ENCODE measurements at regions not wholly inside any gene's neighbourhood (a gene's known extent, or its start where the extent isn't known, plus 50 kb on each side); places are given as distances from the start of the nearest gene placed in this dataset.

DNA sequence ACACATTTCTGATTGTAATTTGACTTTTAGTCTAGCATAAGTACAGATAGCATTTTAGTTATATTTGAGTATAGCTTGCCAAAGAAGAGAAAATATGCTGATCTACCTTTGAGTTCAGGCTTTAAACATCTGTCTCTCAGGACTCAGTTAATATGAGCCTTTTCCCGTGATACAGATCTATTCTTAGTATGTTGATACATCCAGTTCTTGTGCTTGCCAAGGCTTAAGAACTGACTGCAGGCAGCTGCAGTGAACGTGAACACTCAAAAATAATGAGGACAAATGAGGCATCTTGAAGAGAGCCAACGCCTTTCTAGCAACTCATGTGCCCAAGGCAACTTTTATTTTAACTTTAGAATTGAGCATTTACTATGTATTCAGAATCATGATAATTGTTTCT, 325.5 kb downstream of the SI start:
- H3K9me3 ChIP-seq = no peaks in the 10 kb centered on the region
- no peaks in the 10 kb centered on the region for H3K4me1 ChIP-seq
- TF ChIP-seq POLR2A (IDR thresholded peaks at IDR 0.05) = no peak
- TF ChIP-seq, protein P1, sequence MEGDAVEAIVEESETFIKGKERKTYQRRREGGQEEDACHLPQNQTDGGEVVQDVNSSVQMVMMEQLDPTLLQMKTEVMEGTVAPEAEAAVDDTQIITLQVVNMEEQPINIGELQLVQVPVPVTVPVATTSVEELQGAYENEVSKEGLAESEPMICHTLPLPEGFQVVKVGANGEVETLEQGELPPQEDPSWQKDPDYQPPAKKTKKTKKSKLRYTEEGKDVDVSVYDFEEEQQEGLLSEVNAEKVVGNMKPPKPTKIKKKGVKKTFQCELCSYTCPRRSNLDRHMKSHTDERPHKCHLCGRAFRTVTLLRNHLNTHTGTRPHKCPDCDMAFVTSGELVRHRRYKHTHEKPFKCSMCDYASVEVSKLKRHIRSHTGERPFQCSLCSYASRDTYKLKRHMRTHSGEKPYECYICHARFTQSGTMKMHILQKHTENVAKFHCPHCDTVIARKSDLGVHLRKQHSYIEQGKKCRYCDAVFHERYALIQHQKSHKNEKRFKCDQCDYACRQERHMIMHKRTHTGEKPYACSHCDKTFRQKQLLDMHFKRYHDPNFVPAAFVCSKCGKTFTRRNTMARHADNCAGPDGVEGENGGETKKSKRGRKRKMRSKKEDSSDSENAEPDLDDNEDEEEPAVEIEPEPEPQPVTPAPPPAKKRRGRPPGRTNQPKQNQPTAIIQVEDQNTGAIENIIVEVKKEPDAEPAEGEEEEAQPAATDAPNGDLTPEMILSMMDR (IDR thresholded peaks at IDR 0.05) = no peak
- no peak for ATAC-seq
- no peak for DNase-seq
- H3K27ac ChIP-seq = no peak overlapping the region
- H3K27me3 ChIP-seq = no peaks in the 10 kb centered on the region
- WGBS (ENCODE audit: insufficient coverage, low coverage, low lambda C conversion rate, missing lambda C conversion rate) = 73% methylated on average over 3 of the region's 3 CpGs
- no peaks in the 10 kb centered on the region for H3K36me3 ChIP-seq
- H3K4me3 ChIP-seq = no peak overlapping the region
- intact Hi-C loops (cut with DNase I) = no loop called here

GRCh38 chr3:164748626-164749025, 329.7 kb downstream of the SI start:
- no peak overlapping the region for H3K4me3 ChIP-seq
- DNase-seq (no peak), ATAC-seq (no peak)
- no peaks in the 10 kb centered on the region for H3K4me1 ChIP-seq
- H3K27me3 ChIP-seq = no peaks in the 10 kb centered on the region
- H3K9me3 ChIP-seq = no peaks in the 10 kb centered on the region
- TF ChIP-seq, protein P1 (IDR thresholded peaks at IDR 0.05) = no peak
- TF ChIP-seq POLR2A (IDR thresholded peaks at IDR 0.05) = no peak
- no peaks in the 10 kb centered on the region for H3K36me3 ChIP-seq
- no peak overlapping the region for H3K27ac ChIP-seq
- intact Hi-C loops (cut with DNase I) = no loop called here

DNA sequence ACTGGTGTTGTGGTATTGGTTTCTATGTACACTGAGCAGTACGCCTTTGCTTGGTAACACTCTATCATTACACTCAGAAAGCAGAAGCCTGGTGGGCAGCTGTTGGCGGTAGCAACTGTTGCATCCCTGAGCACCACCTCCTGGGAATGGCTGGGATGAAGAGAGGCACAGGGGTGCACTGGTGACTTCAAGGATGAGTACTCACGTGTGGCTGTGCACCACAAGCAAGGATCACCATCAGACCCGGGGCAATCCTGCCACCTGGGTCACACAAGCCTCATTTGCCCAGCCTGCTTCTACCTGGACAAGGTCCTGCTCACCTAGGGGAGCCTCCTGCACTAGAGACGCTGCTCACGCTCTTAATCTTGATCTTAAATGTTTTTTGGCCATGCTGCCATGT, 336.4 kb downstream of the SI start:
- Histone ChIP-seq H3K9me3 (no peaks in the 10 kb centered on the region), H3K27ac (no peak overlapping the region), H3K27me3 (no peaks in the 10 kb centered on the region), H3K36me3 (no peaks in the 10 kb centered on the region), H3K4me1 (no peaks in the 10 kb centered on the region), H3K4me3 (no peak overlapping the region)
- TF ChIP-seq, protein P1 (IDR thresholded peaks at IDR 0.05) = no peak
- TF ChIP-seq POLR2A (IDR thresholded peaks at IDR 0.05) = no peak
- ATAC-seq (no peak), DNase-seq (no peak)
- intact Hi-C loops (cut with DNase I) = no loop called here
- 69% methylated on average over 5 of the region's 6 CpGs for WGBS (ENCODE audit: insufficient coverage, low coverage, low lambda C conversion rate, missing lambda C conversion rate)

GRCh38 chr3:164737174-164737573, 341.1 kb downstream of the SI start:
- H3K4me1 ChIP-seq = no peaks in the 10 kb centered on the region
- H3K27me3 ChIP-seq = no peaks in the 10 kb centered on the region
- H3K27ac ChIP-seq = no peak overlapping the region
- no peak overlapping the region for H3K4me3 ChIP-seq
- H3K9me3 ChIP-seq = no peaks in the 10 kb centered on the region
- TF ChIP-seq, protein P1 (IDR thresholded peaks at IDR 0.05) = no peak
- no peak for TF ChIP-seq POLR2A (IDR thresholded peaks at IDR 0.05)
- intact Hi-C loops (cut with DNase I) = no loop called here
- DNase-seq (no peak), ATAC-seq (no peak)
- WGBS (ENCODE audit: insufficient coverage, low coverage, low lambda C conversion rate, missing lambda C conversion rate) = 43% methylated on average over 1 of the region's 1 CpG
- no peaks in the 10 kb centered on the region for H3K36me3 ChIP-seq

GRCh38 chr3:164732166-164732565, 346.1 kb downstream of the SI start:
- 91% methylated on average over 1 of the region's 1 CpG for WGBS (ENCODE audit: insufficient coverage, low coverage, low lambda C conversion rate, missing lambda C conversion rate)
- no peak for TF ChIP-seq POLR2A (IDR thresholded peaks at IDR 0.05)
- TF ChIP-seq, protein P1 (IDR thresholded peaks at IDR 0.05) = no peak
- Histone ChIP-seq H3K4me3 (no peak overlapping the region), H3K27me3 (no peaks in the 10 kb centered on the region), H3K27ac (no peak overlapping the region), H3K36me3 (no peaks in the 10 kb centered on the region), H3K9me3 (no peaks in the 10 kb centered on the region), H3K4me1 (no peaks in the 10 kb centered on the region)
- intact Hi-C loops (cut with DNase I) = no loop called here
- DNase-seq (no peak), ATAC-seq (no peak)
